ENCODE measurements at regions not wholly inside any gene's neighbourhood (a gene's known extent, or its start where the extent isn't known, plus 50 kb on each side); places are given as distances from the start of the nearest gene placed in this dataset.

GRCh38 chr5:30287890-30288289 lies 905.6 kb upstream of the CDH6 start:
- H3K9me3 ChIP-seq (replicated peaks; ENCODE audit: control insufficient read depth, insufficient read depth, low read length), result no peaks in the 10 kb centered on the region
- TF ChIP-seq FOS (IDR thresholded peaks at IDR 0.05; ENCODE audit: borderline replicate concordance, insufficient read depth, low read length), result no peak
- TF ChIP-seq POLR2AphosphoS5 (IDR thresholded peaks at IDR 0.05; ENCODE audit: insufficient read depth, low read depth, low read length), result no peak
- no peak for TF ChIP-seq GATA2 (IDR thresholded peaks at IDR 0.05; ENCODE audit: insufficient read depth, insufficient read length, low read depth, low read length)
- no peak for TF ChIP-seq MYC (IDR thresholded peaks at IDR 0.05; ENCODE audit: low read depth, low read length)
- no peak for TF ChIP-seq EZH2 (IDR thresholded peaks at IDR 0.05; ENCODE audit: borderline replicate concordance, low read depth, low read length, severe bottlenecking)
- TF ChIP-seq MAX (IDR thresholded peaks at IDR 0.05; ENCODE audit: insufficient read depth, insufficient read length), result no peak
- TF ChIP-seq CTCF (IDR thresholded peaks at IDR 0.05; ENCODE audit: extremely low read depth in 1 of 2, insufficient read depth in 1 of 2, low read depth in 1 of 2, low read length in 2 of 2), result no peak
- no peak for TF ChIP-seq JUN (IDR thresholded peaks at IDR 0.05; ENCODE audit: borderline replicate concordance, insufficient read depth, insufficient read length, low read depth)
- TF ChIP-seq POLR2A (IDR thresholded peaks at IDR 0.05; ENCODE audit: low read depth, low read length), result no peak
- no peaks in the 10 kb centered on the region for H3K36me3 ChIP-seq (ENCODE audit: control insufficient read depth in 2 of 2, extremely low read depth in 1 of 2, insufficient read depth in 2 of 2, low read length in 2 of 2)
- H3K4me2 ChIP-seq (ENCODE audit: insufficient read depth, low read length), result no peak overlapping the region
- dilution Hi-C loops (cut with MboI; ENCODE audit: extremely low pct_ligation_motif_present, low sequenced_read_pairs) (no loop called here), intact Hi-C loops (cut with micrococcal nuclease) (no loop called here)
- H2AFZ ChIP-seq (ENCODE audit: low read depth, low read length), result no peak overlapping the region
- no peak overlapping the region for H3K9ac ChIP-seq (replicated peaks; ENCODE audit: extremely low read depth, insufficient read depth, low read length)
- no TSS peak for BruUV-seq (replicated peaks)
- H3K4me3 ChIP-seq (replicated peaks in 1 of 3; ENCODE audit: insufficient read depth in 1 of 3, low read depth in 1 of 3, low read length in 3 of 3), result no peak overlapping the region
- H3K27ac ChIP-seq (ENCODE audit: insufficient read depth, low read depth, low read length), result no peak overlapping the region
- no peaks in the 10 kb centered on the region for H3K27me3 ChIP-seq (ENCODE audit: control insufficient read depth in 2 of 2, insufficient read depth in 2 of 2, low read length in 2 of 2)
- ChIA-PET POLR2A (no interaction called here), CTCF (no interaction called here)
- H4K20me1 ChIP-seq (replicated peaks; ENCODE audit: control insufficient read depth, extremely low read depth, insufficient read depth, low read length), result no peaks in the 10 kb centered on the region
- DNase-seq (ENCODE audit: low read depth, low spot score) (no peak), FAIRE-seq (no peak)
- H3K9me1 ChIP-seq (replicated peaks; ENCODE audit: control insufficient read depth, extremely low read depth, insufficient read depth, low read length), result no peaks in the 10 kb centered on the region
- no peaks in the 10 kb centered on the region for H3K79me2 ChIP-seq (ENCODE audit: control insufficient read depth, insufficient read depth, low read length)
- no peaks in the 10 kb centered on the region for H3K4me1 ChIP-seq (ENCODE audit: control insufficient read depth, extremely low read depth, insufficient read depth, low read length)

Data from endothelial cell of umbilical vein (primary cell).